Muscle of leg (tissue), 3 donors: ENCODE measurements at regions not wholly inside any gene's neighbourhood (a gene's known extent, or its start where the extent isn't known, plus 50 kb on each side); places are given as distances from the start of the nearest gene placed in this dataset.

Experiments used
- DNase-seq: peaks from one replicate; pipeline ENCODE4 v3.0.0; 2013
- H3K27ac ChIP-seq: one replicate; pipeline ENCODE4 v1.5.1; 2013; ENCODE audit warnings: mild to moderate bottlenecking, low read length, control low read depth
- H3K27me3 ChIP-seq: one replicate; pipeline ENCODE4 v1.6.1; 2013; ENCODE audit warnings: low read length; ENCODE audit not compliant: control insufficient read depth, insufficient read depth
- H3K36me3 ChIP-seq: one replicate; pipeline ENCODE4 v1.6.1; 2013; ENCODE audit warnings: low read length; ENCODE audit not compliant: control insufficient read depth, insufficient read depth
- H3K4me1 ChIP-seq: one replicate; pipeline ENCODE4 v1.6.1; 2013; ENCODE audit warnings: low read length; ENCODE audit not compliant: control insufficient read depth, insufficient read depth
- H3K4me3 ChIP-seq: one replicate; pipeline ENCODE4 v1.5.1; 2013; ENCODE audit warnings: low read length, control low read depth
- H3K9me3 ChIP-seq: replicated peaks from 2 replicates; pipeline ENCODE4 v1.6.1; 2013; ENCODE audit warnings: low read depth, low read length; ENCODE audit not compliant: control insufficient read depth
- WGBS: methylation state at CpG from one replicate; pipeline ENCODE4 v1.1.5; 2013; ENCODE audit warnings: missing lambda C conversion rate; ENCODE audit not compliant: insufficient coverage; 5-methylcytosine and 5-hydroxymethylcytosine counted together

DNA sequence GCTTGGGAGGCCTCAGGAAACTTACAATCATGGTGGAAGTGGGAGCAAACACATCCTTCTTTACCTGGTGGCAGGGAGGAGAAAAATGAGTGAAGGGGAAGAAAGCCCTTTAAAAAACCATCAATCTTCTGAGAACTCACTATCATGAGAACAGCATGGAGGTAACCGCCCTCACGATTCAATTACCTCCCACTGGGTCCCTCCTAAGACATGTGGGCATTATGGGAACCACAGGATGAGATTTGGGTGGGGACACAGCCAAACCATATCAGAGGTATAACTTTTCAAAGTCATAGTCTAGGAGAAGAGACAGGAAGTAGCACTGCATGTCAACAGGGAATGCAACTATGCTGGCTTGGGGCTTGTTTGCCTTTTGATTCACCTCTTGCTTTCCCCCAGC is 59.9 kb upstream of the DTNBP1 start:
- no peaks in the 10 kb centered on the region for H3K9me3 ChIP-seq
- H3K4me3 ChIP-seq, result no peak overlapping the region
- no peak for DNase-seq
- no CpG with 5 or more reads among the region's 2 CpGs for WGBS
- H3K4me1 ChIP-seq, result no peaks in the 10 kb centered on the region
- H3K27ac ChIP-seq, result no peak overlapping the region
- H3K36me3 ChIP-seq, result no peaks in the 10 kb centered on the region
- H3K27me3 ChIP-seq, result no peaks in the 10 kb centered on the region

DNA sequence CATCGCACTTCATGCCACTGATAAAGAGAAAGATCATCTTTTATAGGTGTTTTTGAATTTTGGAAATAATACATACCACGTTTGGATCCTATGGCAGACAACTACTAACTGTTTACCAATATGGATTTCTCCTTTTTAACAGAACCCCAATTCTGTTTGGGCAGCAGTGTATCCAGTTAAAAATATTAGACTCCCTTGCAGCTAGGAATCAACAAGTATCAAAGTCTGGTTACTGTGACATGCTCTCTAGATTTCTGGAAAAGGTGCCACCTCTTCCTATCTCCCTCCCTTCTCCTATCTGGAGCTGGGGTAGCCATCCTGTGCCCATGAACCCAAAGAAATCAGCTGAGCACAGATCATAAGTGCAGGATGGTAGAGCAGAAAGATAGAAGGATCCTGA is 54.1 kb upstream of the DTNBP1 start:
- no peaks in the 10 kb centered on the region for H3K27me3 ChIP-seq
- H3K36me3 ChIP-seq, result no peaks in the 10 kb centered on the region
- no peaks in the 10 kb centered on the region for H3K9me3 ChIP-seq
- no peak for DNase-seq
- no peak overlapping the region for H3K4me3 ChIP-seq
- no peak overlapping the region for H3K27ac ChIP-seq
- WGBS, result no CpG with 5 or more reads among the region's 2 CpGs
- no peaks in the 10 kb centered on the region for H3K4me1 ChIP-seq

DNA sequence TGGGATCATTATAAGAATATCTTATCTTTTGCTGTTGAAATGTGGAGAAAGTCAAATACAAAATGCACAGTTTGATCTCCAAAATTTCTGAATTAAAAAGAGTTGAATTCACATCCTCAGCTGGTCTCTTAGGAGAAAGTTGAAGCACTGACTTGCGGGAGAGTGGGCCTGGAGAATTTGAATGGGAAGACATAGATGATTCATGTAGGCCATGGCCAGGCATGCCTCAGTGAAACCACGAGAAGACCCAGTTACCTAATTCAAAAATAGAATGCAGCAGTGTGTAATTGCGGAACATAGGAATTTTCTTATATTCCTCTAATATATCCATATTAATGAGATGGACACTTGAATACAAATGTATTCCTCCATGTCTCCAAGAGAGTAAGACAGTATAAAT is 53.0 kb upstream of the DTNBP1 start:
- Histone ChIP-seq H3K9me3 (no peaks in the 10 kb centered on the region), H3K4me3 (no peak overlapping the region), H3K4me1 (no peaks in the 10 kb centered on the region), H3K27ac (no peak overlapping the region), H3K36me3 (no peaks in the 10 kb centered on the region), H3K27me3 (no peaks in the 10 kb centered on the region)
- no peak for DNase-seq
- 100% methylated on average over 1 of the region's 3 CpGs for WGBS

DNA sequence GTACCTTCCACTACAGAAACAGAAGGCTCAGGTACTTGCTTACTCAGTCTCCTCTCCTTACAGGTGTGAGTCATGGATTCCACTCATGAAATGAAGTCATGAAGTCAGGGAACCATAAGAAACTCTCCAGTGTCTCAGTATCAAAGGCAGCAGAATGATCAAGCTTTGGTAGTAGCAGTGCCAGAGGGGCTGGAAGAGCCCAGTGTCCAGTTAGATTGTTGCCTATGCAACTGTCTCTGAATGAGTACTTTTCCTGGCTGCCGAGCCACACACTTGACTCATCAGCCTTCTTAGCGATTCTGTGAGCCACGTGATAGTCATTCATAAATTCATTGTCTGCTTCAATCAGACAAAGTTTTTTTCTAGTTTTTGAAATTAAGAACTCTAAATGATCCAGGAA is 52.2 kb upstream of the DTNBP1 start:
- Histone ChIP-seq H3K4me1 (no peaks in the 10 kb centered on the region), H3K27ac (no peak overlapping the region), H3K9me3 (no peaks in the 10 kb centered on the region), H3K4me3 (no peak overlapping the region), H3K36me3 (no peaks in the 10 kb centered on the region), H3K27me3 (no peaks in the 10 kb centered on the region)
- 78% methylated on average over 1 of the region's 3 CpGs for WGBS
- no peak for DNase-seq

DNA sequence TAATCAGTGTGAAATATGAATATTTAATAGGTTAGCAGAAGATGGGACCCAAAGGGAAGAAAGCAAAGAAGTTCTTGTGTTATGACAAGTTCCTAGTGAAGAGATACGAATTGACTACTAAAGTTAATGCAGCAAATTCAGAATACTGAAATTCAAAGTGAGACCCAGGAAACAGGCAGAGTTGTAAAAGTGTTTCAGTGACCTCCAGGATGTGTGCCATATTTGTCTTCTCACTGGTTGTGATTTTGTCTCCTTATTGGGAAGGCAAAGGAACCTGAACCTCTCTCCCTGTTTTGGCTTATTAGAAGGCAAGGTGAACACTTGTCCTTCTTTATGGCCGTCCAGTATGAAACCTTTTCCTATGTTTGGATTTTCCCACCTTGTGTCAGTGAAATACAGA is 51.8 kb upstream of the DTNBP1 start:
- H3K9me3 ChIP-seq, result no peaks in the 10 kb centered on the region
- DNase-seq, result no peak
- no peak overlapping the region for H3K27ac ChIP-seq
- WGBS, result no CpG with 5 or more reads among the region's 2 CpGs
- no peak overlapping the region for H3K4me3 ChIP-seq
- H3K36me3 ChIP-seq, result no peaks in the 10 kb centered on the region
- H3K4me1 ChIP-seq, result no peaks in the 10 kb centered on the region
- H3K27me3 ChIP-seq, result no peaks in the 10 kb centered on the region

DNA sequence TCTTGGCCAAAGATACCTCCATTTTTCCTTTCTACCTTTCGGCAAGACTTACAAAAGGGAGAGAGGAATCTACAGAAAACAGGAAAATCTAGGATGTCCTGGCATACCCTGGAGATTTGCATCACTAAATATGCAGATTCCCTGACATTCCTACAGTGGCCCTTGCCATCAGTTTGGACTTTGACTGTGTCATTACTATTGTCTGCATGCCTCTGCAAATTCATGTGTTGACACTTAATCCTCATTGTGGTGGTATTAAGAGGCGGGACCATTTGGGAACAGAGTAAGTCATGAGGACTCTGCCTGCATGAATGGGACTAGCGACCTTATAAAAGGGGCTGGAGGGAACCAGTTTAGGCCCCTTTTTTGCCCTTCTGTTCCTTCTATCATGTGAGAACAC is 50.5 kb upstream of the DTNBP1 start:
- 92% methylated on average over 2 of the region's 3 CpGs for WGBS
- H3K4me1 ChIP-seq, result no peaks in the 10 kb centered on the region
- H3K27ac ChIP-seq, result no peak overlapping the region
- H3K36me3 ChIP-seq, result no peaks in the 10 kb centered on the region
- H3K4me3 ChIP-seq, result no peak overlapping the region
- H3K9me3 ChIP-seq, result no peaks in the 10 kb centered on the region
- H3K27me3 ChIP-seq, result no peaks in the 10 kb centered on the region
- no peak for DNase-seq

DNA sequence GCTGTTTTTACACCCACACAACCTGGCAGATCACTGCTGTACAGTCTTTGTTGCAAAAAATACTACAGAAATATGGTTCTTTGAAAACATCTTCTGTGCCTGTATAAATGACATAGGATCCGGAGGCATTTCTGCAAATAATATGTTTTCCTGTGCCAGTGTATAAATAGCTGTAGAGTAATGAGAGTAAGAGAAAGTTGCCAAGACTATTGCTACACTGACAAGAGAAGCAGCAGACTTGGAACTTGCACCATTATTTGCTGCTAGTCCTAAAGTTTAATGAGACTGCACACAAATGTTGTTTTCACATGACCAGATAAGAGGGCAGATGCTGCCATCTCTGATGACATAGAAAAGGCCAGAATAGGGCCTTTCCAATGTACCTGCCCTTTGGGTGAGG is 50.0 kb upstream of the DTNBP1 start:
- Histone ChIP-seq H3K27ac (no peak overlapping the region), H3K4me1 (no peaks in the 10 kb centered on the region), H3K9me3 (no peaks in the 10 kb centered on the region), H3K4me3 (no peak overlapping the region), H3K27me3 (no peaks in the 10 kb centered on the region), H3K36me3 (no peaks in the 10 kb centered on the region)
- WGBS, result 33% methylated on average over 1 of the region's 1 CpG
- peak; percentile 43 for DNase-seq
